Hepatic stellate cell (primary cell): ENCODE measurements at regions not wholly inside any gene's neighbourhood (a gene's known extent, or its start where the extent isn't known, plus 50 kb on each side); places are given as distances from the start of the nearest gene placed in this dataset.

Experiments used
- DNase-seq: peaks from one replicate; pipeline ENCODE4 v3.0.0; 2011; ENCODE audit warnings: low spot score

GRCh38 chr6:126607289-126607688 lies 267.4 kb downstream of the CENPW start:
- no peak for DNase-seq

GRCh38 chr6:126608681-126609080 lies 268.8 kb downstream of the CENPW start:
- DNase-seq = no peak

- no peak for DNase-seq
Observed at GRCh38 chr6:126614642-126615504, 275.0 kb downstream of the CENPW start.

- no peak for DNase-seq
Observed at GRCh38 chr6:126616866-126617265, 277.0 kb downstream of the CENPW start.

GRCh38 chr6:126618639-126619343 lies 278.9 kb downstream of the CENPW start:
- no peak for DNase-seq

- DNase-seq = no peak
Observed at GRCh38 chr6:126620719-126621118, 280.8 kb downstream of the CENPW start.

- peak; percentile 7 for DNase-seq
Observed at GRCh38 chr6:126625019-126625418, 285.1 kb downstream of the CENPW start.

- no peak for DNase-seq
Observed at GRCh38 chr6:126628125-126628524, 288.2 kb downstream of the CENPW start.

- DNase-seq = no peak
Observed at GRCh38 chr6:126631363-126631762, 291.4 kb downstream of the CENPW start.

GRCh38 chr6:126632271-126632670 lies 292.4 kb downstream of the CENPW start:
- DNase-seq = no peak

GRCh38 chr6:126633373-126633772 lies 293.5 kb downstream of the CENPW start:
- DNase-seq = no peak

GRCh38 chr6:126640356-126640755 lies 300.4 kb downstream of the CENPW start:
- DNase-seq = no peak

GRCh38 chr6:126640921-126641320 lies 301.0 kb downstream of the CENPW start:
- DNase-seq = no peak

GRCh38 chr6:126641641-126642040 lies 301.7 kb downstream of the CENPW start:
- DNase-seq = no peak

GRCh38 chr6:126643352-126643751 lies 303.4 kb downstream of the CENPW start:
- DNase-seq = no peak

- DNase-seq = no peak
Observed at GRCh38 chr6:126650931-126651330, 311.0 kb downstream of the CENPW start.

- DNase-seq = peak; percentile 11
Observed at GRCh38 chr6:126657561-126658175, 317.8 kb downstream of the CENPW start.

GRCh38 chr6:126660376-126660775 lies 320.5 kb downstream of the CENPW start:
- DNase-seq = no peak

- DNase-seq = peak; percentile 29
Observed at GRCh38 chr6:126661646-126662045, 321.7 kb downstream of the CENPW start.

GRCh38 chr6:126662966-126663365 lies 323.1 kb downstream of the CENPW start:
- DNase-seq = no peak

GRCh38 chr6:126664271-126664670 lies 324.4 kb downstream of the CENPW start:
- DNase-seq = no peak

GRCh38 chr6:126665551-126665950 lies 325.6 kb downstream of the CENPW start:
- DNase-seq = no peak

- no peak for DNase-seq
Observed at GRCh38 chr6:126667071-126667470, 327.2 kb downstream of the CENPW start.
